PC-9 (cell line): ENCODE measurements at regions not wholly inside any gene's neighbourhood (a gene's known extent, or its start where the extent isn't known, plus 50 kb on each side); places are given as distances from the start of the nearest gene placed in this dataset.

Experiments used
- BruUV-seq: library from RNA; stranded (reverse); fragments of 400-500 nt; replicated peaks from 2 replicates; lab custom pipeline; 2021; lab: Mats Ljungman, UMichigan
- CTCF ChIA-PET: fragments of 300-600 bp; sonication (Branson Sonifier 250); formaldehyde crosslinking; loops from one replicate; lab custom pipeline; 2022; ENCODE audit warnings: antibody characterized with exemption; lab: Charles Lee
- POLR2A ChIA-PET: fragments of 300-600 bp; sonication (Branson Sonifier 250); formaldehyde crosslinking; loops from one replicate; lab custom pipeline; 2022; ENCODE audit warnings: antibody characterized with exemption; ENCODE audit not compliant: unreplicated experiment; lab: Charles Lee
- DNase-seq, 2 experiments: peaks; one replicate each; pipeline versions ENCODE4 v3.0.0 to v3.0.0-alpha.2; 2015 to 2022; ENCODE audit warnings: mixed read lengths in 1 of 2
- H2AFZ ChIP-seq: fragments of 200-600 bp; sonication (generic); 2 replicates; pipeline ENCODE4 v1.8.1; 2017; ENCODE audit warnings: antibody characterized with exemption
- H3F3A ChIP-seq: fragments of 200-600 bp; sonication (generic); 2 replicates; pipeline ENCODE4 v1.8.1; 2017; ENCODE audit warnings: antibody characterized with exemption, mild to moderate bottlenecking, low read depth; ENCODE audit not compliant: insufficient read depth
- H3K27ac ChIP-seq: fragments of 200-600 bp; sonication (generic); 2 replicates; pipeline ENCODE4 v1.6.1; 2016; ENCODE audit warnings: mixed run types
- H3K27me3 ChIP-seq: fragments of 200-600 bp; sonication (generic); 2 replicates; pipeline ENCODE4 v1.6.1; 2016; ENCODE audit warnings: low read depth, mixed run types; ENCODE audit not compliant: insufficient read depth
- H3K36me3 ChIP-seq: fragments of 200-600 bp; sonication (generic); 2 replicates; pipeline ENCODE4 v1.6.1; 2016; ENCODE audit warnings: low read depth, mixed run types
- H3K4me1 ChIP-seq: fragments of 200-600 bp; sonication (generic); replicated peaks from 2 replicates; pipeline ENCODE4 v1.6.1; 2016; ENCODE audit warnings: mixed run types; ENCODE audit not compliant: insufficient read depth
- H3K4me2 ChIP-seq: fragments of 200-600 bp; sonication (generic); 2 replicates; pipeline ENCODE4 v1.6.1; 2017; ENCODE audit warnings: mixed run types
- H3K4me3 ChIP-seq: fragments of 200-600 bp; sonication (generic); 2 replicates; pipeline ENCODE4 v1.6.1; 2016; ENCODE audit warnings: mixed run types
- H3K79me2 ChIP-seq: fragments of 200-600 bp; sonication (generic); 2 replicates; pipeline ENCODE4 v1.6.1; 2017; ENCODE audit warnings: low read depth, mixed run types
- H3K9me2 ChIP-seq: fragments of 200-600 bp; sonication (generic); 2 replicates; pipeline ENCODE4 v1.8.1; 2017; ENCODE audit warnings: mild to moderate bottlenecking; ENCODE audit not compliant: insufficient read depth
- H3K9me3 ChIP-seq: fragments of 200-600 bp; sonication (generic); 2 replicates; pipeline ENCODE4 v1.8.1; 2016; ENCODE audit warnings: low read depth; ENCODE audit not compliant: insufficient read depth
- H4K20me1 ChIP-seq: fragments of 200-600 bp; sonication (generic); 2 replicates; pipeline ENCODE4 v1.8.1; 2017; ENCODE audit not compliant: insufficient read depth
- CTCF ChIP-seq: fragments of 200-600 bp; sonication (generic); conservative IDR thresholded peaks from 2 replicates; pipeline ENCODE4 v1.6.1; 2017; ENCODE audit warnings: mixed run types, antibody characterized with exemption, mild to moderate bottlenecking, moderate library complexity
- EZH2 ChIP-seq: fragments of 200-600 bp; sonication (generic); IDR thresholded peaks from 2 replicates; pipeline ENCODE4 v1.8.0; 2017; ENCODE audit warnings: antibody characterized with exemption, low read depth
- intact Hi-C: fragments of 100-400 bp; cut with micrococcal nuclease; formaldehyde crosslinking; loops from one replicate; pipeline ENCODE4 v1.10.0; 2022; ENCODE audit not compliant: unreplicated experiment

GRCh38 chr4:20359692-20360091 is 108.0 kb downstream of the SLIT2 start:
- BruUV-seq = no TSS peak

GRCh38 chr4:20362148-20362547 is 110.4 kb downstream of the SLIT2 start:
- H3K27ac ChIP-seq = no peak overlapping the region
- no peak overlapping the region for H2AFZ ChIP-seq
- H3F3A ChIP-seq = no peaks in the 10 kb centered on the region
- intact Hi-C loops = no loop called here
- H3K27me3 ChIP-seq = no peaks in the 10 kb centered on the region
- no peaks in the 10 kb centered on the region for H4K20me1 ChIP-seq
- no peak for DNase-seq
- no peak overlapping the region for H3K4me3 ChIP-seq
- no peaks in the 10 kb centered on the region for H3K79me2 ChIP-seq
- ChIA-PET CTCF (no interaction called here), POLR2A (no interaction called here)
- H3K36me3 ChIP-seq = no peaks in the 10 kb centered on the region
- no peaks in the 10 kb centered on the region for H3K4me1 ChIP-seq
- H3K4me2 ChIP-seq = no peak overlapping the region
- H3K9me3 ChIP-seq = no peaks in the 10 kb centered on the region
- TF ChIP-seq CTCF = no peak
- no peak for TF ChIP-seq EZH2
- BruUV-seq = no TSS peak
- H3K9me2 ChIP-seq = no peaks in the 10 kb centered on the region

More at GRCh38 chr4:20359692-20360091, 108.0 kb downstream of the SLIT2 start:
- ChIA-PET CTCF (no interaction called here), POLR2A (no interaction called here)
- no peaks in the 10 kb centered on the region for H3K4me1 ChIP-seq
- TF ChIP-seq EZH2 (no peak), CTCF (no peak)
- no peaks in the 10 kb centered on the region for H4K20me1 ChIP-seq
- no peak overlapping the region for H3K4me3 ChIP-seq
- no peaks in the 10 kb centered on the region for H3K36me3 ChIP-seq
- no peaks in the 10 kb centered on the region for H3K79me2 ChIP-seq
- DNase-seq = no peak
- no peak overlapping the region for H2AFZ ChIP-seq
- H3K9me2 ChIP-seq = no peaks in the 10 kb centered on the region
- intact Hi-C loops = no loop called here
- H3K27me3 ChIP-seq = no peaks in the 10 kb centered on the region
- H3K27ac ChIP-seq = no peak overlapping the region
- H3K4me2 ChIP-seq = no peak overlapping the region
- H3F3A ChIP-seq = no peaks in the 10 kb centered on the region
- no peaks in the 10 kb centered on the region for H3K9me3 ChIP-seq

GRCh38 chr4:20364969-20365368 is 113.3 kb downstream of the SLIT2 start:
- H3K4me2 ChIP-seq = no peak overlapping the region
- H3K9me2 ChIP-seq = no peaks in the 10 kb centered on the region
- no TSS peak for BruUV-seq
- no peaks in the 10 kb centered on the region for H3K9me3 ChIP-seq
- no peaks in the 10 kb centered on the region for H3K4me1 ChIP-seq
- DNase-seq = no peak
- no peaks in the 10 kb centered on the region for H3F3A ChIP-seq
- H3K4me3 ChIP-seq = no peak overlapping the region
- ChIA-PET POLR2A (no interaction called here), CTCF (no interaction called here)
- TF ChIP-seq EZH2 = no peak
- TF ChIP-seq CTCF = no peak
- H3K79me2 ChIP-seq = no peaks in the 10 kb centered on the region
- H3K27ac ChIP-seq = no peak overlapping the region
- H4K20me1 ChIP-seq = no peaks in the 10 kb centered on the region
- H2AFZ ChIP-seq = no peak overlapping the region
- no peaks in the 10 kb centered on the region for H3K27me3 ChIP-seq
- intact Hi-C loops = no loop called here
- no peaks in the 10 kb centered on the region for H3K36me3 ChIP-seq
